MV-4-11 (cell line): ENCODE measurements at regions not wholly inside any gene's neighbourhood (a gene's known extent, or its start where the extent isn't known, plus 50 kb on each side); places are given as distances from the start of the nearest gene placed in this dataset.

Experiments used
- DNase-seq: peaks from one replicate; lab custom pipeline; 2025; lab: John Stamatoyannopoulos, UW

DNA sequence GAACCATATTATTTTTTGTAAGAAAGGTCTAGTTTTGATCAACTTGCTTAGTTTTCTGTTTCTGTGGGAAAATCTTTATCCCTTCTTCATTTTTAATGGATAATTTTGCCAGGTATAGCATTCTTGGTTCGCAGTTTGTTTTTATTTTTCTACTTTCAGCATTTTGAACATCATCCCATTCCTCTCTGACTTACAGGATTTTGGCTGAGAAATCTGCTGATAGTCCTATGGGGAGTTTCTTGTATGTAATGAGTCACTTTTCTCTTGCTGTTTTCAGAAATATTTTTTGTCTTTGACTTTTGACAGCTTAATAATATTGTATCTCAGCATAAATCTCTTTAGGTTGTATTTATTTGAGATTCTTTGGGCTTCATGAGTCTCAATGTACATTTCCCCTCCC is 389.1 kb downstream of the PBX1 start:
- no peak for DNase-seq

DNA sequence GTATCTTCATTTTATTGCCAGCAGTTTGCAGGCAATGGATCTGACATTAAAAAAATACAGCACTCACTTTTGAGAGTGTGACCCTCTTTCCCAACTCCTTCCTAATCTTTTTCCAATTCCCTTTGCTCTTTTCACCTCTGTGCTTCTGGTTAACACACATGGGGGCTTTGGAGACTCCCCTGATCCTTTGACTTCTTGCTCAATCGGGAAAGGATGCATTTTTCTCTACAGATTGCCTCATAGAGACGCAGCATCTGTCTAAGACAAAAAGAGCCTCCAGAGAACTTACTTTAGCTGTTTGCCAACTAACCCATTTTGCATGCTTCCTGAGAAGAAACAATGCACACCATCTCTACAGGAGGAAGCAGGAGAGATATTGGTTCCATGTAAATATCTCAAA is 378.3 kb downstream of the PBX1 start:
- DNase-seq: no peak

DNA sequence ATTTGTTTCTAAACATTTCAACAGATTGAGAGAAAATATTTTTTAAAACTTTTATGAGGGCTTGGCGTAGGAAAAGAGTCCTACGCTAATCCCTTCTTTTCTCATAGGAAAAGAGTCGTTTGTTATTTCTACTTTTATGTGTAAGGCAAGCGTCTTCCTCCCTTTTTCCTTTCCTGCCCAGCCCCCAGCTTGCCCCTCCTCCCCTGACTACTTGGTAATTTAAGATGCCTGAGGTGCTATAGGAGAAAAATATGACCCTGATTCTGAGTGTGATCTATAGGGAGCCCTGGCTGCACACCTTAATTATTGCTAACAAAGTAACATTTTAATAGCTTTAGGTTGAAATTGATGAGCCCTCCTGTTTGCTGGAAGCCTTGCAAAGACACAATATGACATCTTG is 373.6 kb downstream of the PBX1 start:
- no peak for DNase-seq

DNA sequence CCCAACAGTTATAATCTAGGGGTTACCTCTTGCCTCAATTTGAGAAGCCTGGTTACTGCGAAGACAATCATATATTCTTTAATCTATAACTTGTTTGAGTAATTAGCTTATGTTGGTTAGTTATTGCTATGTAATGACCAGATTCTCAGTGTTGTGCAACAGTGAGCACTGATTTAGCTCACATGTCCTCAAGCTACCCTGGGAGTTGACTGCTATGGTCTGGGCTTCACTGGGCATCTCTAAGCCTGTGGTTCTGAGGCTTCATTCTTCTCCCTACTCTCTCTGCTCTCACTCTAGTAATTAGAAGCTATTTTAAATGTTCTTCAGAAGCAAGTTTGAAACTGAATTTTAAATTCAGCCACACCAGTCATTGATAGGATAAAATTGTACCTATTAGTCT is 371.8 kb downstream of the PBX1 start:
- DNase-seq: no peak

DNA sequence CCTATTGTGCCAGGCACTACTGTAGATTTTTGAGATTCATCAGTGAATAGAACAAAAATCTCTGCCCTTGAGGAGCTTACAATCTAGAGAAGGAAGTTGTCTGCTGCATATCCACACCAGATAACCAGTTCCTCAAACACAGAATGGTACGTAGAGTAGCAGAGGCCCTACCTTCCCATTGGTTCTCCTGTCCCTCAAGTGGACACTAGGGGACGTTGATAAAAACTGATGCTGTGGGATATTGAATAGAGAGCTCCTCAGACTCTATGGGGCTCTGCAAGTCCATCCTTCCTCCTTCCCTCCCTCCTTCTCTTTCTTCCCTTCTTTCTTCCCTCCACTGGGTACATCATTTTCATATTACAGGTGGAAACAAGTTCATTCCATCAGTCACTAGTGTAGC is 371.3 kb downstream of the PBX1 start:
- no peak for DNase-seq

DNA sequence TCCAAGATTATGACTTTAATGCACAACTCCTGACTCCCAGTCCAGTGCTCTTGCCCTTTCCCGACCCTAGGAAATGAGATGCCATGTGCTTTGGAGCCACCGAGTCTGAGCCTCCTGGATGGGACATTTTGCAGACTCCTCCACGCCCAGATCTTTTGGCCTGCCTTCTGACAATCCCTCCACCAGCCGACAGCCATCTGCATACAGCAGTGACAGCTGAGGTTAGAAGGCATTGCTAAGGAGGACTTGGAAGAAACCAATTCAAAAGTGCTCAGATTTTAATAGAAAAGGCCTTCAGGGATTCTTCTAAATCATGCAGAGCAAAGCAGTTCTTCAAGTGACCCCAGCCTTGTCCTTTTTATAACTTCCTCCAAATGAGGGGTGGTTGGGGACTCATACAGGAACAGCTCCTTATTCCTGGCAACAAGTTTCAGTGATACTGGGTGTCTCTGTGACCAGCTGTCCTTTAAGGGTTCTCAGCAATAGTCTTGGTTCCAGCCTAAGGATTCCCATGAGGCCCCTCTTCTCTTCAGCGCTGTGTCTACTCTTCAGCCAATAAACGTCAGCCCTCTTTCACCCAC is 369.3 kb downstream of the PBX1 start:
- DNase-seq: no peak

DNA sequence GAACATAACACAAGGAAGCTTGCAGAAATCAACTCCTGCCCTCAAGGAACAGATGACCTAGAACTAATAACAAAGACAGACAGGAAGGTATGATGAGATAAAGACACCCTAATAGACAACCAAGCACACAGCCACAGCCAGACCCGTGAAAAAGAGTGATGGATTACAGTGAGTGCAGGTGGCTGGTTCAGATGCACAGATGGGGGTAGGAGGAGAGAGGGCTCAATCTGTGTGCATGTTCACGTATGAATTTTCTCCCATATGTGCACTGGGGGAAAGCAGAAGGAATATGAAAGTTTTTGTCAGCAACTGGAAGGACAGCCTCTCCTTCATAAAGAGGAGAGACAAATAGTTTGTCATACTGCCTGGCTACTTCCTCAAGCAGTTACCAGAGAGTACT is 367.1 kb downstream of the PBX1 start:
- DNase-seq: no peak

DNA sequence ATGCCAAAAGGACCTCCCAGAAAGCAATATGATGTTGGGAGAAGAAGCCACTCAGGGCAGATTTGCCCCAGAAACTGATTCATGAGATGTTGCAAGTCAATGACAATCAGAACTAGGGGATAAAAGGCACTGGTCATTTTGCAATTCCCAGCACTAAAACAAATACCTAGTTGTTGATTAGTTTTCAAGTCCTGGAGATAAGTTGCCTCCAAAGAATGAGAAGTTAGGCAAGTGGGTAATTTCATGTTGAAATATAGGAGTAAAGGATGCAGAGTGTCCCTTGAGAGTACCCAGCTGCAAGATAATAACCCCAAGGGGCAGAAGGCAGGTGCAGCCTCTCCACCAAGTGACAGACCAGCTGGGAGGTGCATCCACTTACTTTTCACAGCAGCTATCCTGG is 363.6 kb downstream of the PBX1 start:
- DNase-seq: no peak

DNA sequence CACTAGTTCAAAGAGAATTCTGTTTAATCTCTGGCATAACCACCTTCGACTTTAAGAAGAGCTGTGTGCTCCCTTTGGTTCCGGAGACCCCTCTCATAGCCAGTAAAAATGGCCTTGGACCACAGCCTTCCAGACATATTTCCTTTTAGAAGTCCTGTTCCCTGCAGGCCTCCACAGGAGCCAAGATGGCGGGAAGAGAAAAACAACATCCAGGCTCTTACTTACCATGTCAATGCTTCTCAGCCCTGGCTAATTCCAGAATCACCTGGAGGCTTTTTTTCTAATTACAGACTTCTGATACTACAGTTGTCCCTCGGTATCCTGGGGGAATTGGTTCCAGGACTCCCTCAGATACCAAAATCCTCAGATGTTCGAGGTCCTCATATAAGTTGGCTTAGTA is 362.5 kb downstream of the PBX1 start:
- DNase-seq: no peak

DNA sequence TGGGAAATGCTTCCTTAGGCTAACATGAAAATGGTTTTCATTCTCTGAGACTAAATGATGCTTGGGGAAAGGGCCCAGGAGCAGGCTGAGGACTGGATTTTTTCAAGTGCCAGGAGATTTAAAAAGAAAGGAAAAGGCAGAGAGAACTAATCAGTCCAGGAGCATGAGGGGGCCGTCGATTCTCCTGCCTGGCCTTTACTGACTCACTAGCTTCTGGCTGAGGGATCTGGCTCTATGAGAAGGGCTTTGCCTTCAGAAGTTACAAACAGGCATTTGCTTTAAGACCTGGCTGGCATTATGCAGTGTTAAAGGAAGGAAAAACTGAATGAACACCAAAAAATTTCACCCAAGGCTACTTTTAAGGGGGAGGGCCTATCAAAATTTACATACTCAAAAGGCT is 359.2 kb downstream of the PBX1 start:
- DNase-seq: no peak

DNA sequence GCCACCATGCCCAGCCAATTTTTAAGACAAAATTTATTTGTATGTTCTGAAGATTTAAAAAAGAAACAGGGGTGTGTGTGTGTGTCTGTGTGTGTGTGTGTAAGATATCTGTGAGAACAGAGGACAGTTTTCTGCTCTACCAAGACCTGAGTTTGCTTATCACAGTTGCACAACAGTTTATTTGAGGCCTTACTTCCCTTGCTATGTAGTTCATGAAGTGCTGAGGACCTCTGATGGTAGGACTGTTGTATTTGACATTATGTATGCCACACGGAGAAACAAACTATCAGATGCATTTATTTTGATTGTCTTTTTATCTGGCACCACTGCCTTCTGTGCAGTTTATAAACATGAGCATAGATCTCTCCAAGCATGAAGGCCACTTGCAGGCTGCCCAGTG is 355.2 kb downstream of the PBX1 start:
- DNase-seq: peak; percentile 11

DNA sequence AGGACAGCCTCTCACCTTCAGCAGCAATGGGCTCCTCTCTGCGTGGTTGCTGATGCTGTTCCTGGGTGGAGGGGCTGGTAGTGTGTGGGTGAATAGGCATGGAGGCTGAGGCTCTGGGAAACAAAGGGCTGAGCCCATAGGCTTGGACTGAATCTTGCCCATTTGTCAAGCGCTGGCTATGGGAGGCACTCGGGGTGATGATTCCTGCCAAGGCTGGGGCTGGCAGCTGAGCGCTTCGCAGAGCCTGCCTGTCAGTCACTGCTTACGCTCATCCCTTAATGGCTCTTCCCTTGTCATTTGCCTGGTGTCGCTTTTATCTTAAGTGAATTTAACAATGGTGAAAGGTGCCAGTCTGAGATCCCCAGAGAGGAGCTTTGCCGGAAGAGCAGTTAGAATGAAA is 353.3 kb downstream of the PBX1 start:
- DNase-seq: no peak

DNA sequence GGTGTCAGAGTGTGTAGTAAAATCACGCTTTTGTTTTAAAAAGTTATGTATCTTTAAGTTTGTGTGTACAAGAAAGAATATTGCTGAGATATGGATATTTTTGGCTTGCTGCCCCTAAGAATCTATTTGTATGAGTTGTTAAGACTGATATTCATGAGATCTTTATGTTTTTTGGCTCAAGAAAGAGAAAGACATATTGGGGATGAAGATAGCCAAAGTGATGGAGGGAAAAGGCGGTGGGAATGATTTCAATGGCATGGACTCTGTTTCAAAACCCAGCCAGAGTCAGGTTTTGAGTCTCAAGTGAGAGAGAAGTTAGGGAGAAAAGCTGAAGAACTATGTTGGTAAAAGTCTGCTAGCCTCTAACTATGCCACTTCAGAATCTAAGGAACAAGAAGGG is 351.7 kb downstream of the PBX1 start:
- no peak for DNase-seq

DNA sequence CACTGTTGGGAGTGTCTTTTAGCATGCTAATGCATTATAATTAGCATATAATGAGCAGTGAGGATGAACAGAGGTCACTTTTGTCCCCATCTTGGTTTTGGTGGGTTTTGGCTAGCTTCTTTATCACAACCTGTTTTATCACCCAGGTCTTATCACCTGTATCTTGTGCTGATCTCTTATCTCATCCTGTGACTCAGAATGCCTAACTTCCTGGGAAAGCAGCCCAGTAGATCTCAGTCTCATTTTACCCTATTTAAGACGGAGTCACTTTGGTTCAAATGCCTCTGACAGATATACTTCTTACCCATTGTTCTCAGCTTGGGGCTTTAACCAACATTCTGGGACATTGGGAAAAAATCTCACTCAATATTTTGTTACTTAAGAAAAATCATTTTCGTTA is 348.7 kb downstream of the PBX1 start:
- no peak for DNase-seq

DNA sequence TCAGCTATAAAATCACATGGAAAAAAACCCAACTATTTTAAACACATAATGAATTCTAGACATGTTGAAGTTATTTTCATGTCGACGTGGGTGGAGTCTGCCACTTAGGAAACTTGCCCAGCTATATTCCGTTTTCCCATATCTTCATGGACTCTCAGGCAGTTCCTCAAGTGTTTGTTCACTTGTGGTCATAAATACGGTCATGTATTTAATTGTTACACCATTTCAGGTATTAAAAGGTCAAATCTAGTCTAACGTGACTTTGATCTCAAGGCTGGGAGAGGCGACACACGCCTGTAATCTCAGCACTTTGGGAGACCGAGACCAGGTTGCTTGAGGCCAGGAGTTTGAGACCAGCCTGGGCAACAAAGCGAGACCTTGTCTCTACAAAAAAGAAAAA is 346.9 kb downstream of the PBX1 start:
- DNase-seq: no peak

DNA sequence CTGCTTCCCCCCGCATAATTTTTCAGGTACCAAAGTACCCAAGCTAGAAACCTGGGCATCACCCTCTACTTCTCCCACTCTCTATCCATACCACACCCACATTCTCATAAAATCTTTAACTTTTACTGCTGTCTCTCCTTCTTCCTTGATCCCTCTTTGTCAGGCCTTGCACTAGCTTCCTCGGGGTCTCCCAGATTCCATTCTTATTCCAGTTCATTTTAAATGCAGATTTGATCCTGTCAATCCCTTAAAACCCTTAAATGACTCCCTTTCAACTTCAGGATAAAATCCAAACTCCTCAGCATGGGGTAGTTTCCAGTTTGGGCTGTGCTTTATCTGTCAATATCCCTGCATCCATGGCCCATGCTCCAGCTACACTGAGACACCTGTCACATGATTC is 343.5 kb downstream of the PBX1 start:
- no peak for DNase-seq
